ENCODE measurements at regions not wholly inside any gene's neighbourhood (a gene's known extent, or its start where the extent isn't known, plus 50 kb on each side); places are given as distances from the start of the nearest gene placed in this dataset.

DNA sequence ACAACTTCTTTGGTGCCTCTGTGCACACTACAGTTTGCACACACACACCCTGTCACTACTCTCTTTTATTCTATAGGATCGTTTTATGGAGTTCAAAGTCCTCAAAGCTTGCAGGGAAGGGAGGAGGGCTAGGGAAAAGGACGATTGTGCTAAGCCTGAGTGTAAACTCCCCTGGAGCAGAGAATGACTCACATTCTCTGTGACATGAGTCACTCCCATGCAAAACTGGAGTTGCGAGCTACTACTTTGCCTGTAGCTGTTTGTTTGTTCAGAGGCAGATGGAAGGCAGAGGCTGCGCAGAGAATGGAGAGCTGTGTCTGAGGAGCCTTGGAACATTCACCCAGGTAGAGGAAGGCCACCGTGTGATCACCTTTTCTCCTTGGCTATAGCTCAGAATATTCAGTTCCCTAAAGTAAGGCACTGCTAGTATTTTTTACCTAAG lies 80.5 kb upstream of the MBNL2 start:
- ChIA-PET POLR2A (ENCODE audit: low non-redundant PET) (no interaction called here), CTCF (interaction anchor here (0.8 to 1.3 kb wide), 2 partner anchors 25 to 32 kb away, joined by 3 to 4 read pairs; no protein-coding TSS in a partner anchor)
- TF ChIP-seq, protein P1, sequence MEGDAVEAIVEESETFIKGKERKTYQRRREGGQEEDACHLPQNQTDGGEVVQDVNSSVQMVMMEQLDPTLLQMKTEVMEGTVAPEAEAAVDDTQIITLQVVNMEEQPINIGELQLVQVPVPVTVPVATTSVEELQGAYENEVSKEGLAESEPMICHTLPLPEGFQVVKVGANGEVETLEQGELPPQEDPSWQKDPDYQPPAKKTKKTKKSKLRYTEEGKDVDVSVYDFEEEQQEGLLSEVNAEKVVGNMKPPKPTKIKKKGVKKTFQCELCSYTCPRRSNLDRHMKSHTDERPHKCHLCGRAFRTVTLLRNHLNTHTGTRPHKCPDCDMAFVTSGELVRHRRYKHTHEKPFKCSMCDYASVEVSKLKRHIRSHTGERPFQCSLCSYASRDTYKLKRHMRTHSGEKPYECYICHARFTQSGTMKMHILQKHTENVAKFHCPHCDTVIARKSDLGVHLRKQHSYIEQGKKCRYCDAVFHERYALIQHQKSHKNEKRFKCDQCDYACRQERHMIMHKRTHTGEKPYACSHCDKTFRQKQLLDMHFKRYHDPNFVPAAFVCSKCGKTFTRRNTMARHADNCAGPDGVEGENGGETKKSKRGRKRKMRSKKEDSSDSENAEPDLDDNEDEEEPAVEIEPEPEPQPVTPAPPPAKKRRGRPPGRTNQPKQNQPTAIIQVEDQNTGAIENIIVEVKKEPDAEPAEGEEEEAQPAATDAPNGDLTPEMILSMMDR (conservative IDR thresholded peaks at IDR 0.05; ENCODE audit: low read depth) = no peak
- peak; percentile 88 for DNase-seq (ENCODE audit: low spot score)
- H3K27ac ChIP-seq = no peak overlapping the region

DNA sequence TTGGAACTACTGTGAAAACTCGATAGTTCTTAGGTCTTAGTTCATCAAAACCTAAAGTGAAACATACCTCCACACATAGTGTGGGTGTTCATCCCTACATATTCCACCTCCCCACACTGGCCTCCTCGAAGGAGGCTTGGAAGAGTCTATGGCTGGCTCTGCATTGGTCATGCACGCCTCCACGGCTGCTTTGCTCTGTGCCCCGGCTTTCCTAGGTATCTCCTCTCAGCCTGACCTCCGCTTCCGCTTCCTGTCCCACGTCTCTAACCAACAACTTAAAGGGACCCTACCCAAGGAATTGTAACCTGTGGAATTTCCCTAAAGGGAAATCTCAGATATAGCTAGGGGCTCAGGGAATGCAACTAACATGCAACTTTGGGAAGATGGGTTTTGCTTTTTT lies 79.7 kb upstream of the MBNL2 start:
- ChIA-PET POLR2A (ENCODE audit: low non-redundant PET) (no interaction called here), CTCF (interaction anchor here (1.3 kb wide), 1 partner anchor 33 kb away, joined by 4 read pairs; no protein-coding TSS in a partner anchor)
- H3K27ac ChIP-seq = no peak overlapping the region
- TF ChIP-seq, protein P1 (conservative IDR thresholded peaks at IDR 0.05; ENCODE audit: low read depth) = no peak
- DNase-seq (ENCODE audit: low spot score) = no peak

GRCh38 chr13:97145057-97145456 lies 77.1 kb upstream of the MBNL2 start:
- ChIA-PET POLR2A (ENCODE audit: low non-redundant PET) (no interaction called here), CTCF (interaction anchor here (1.4 kb wide), 1 partner anchor 35 kb away, joined by 4 read pairs; no protein-coding TSS in a partner anchor)
- no peak overlapping the region for H3K27ac ChIP-seq
- no peak for DNase-seq (ENCODE audit: low spot score)
- TF ChIP-seq, protein P1 (conservative IDR thresholded peaks at IDR 0.05; ENCODE audit: low read depth) = no peak

- POLR2A ChIA-PET (ENCODE audit: low non-redundant PET) = no interaction called here
- no peak overlapping the region for H3K27ac ChIP-seq
- DNase-seq (ENCODE audit: low spot score) = no peak
- TF ChIP-seq, protein P1 (conservative IDR thresholded peaks at IDR 0.05; ENCODE audit: low read depth) = no peak
- CTCF ChIA-PET = interaction anchor here (0.5 kb wide), 1 partner anchor 214 kb away, joined by 5 read pairs; no protein-coding TSS in a partner anchor
These were observed 73.2 kb upstream of the MBNL2 start for GRCh38 chr13:97148894-97149293.

- TF ChIP-seq, protein P1 (conservative IDR thresholded peaks at IDR 0.05; ENCODE audit: low read depth) = no peak
- ChIA-PET CTCF (no interaction called here), POLR2A (ENCODE audit: low non-redundant PET) (no interaction called here)
- H3K27ac ChIP-seq = no peak overlapping the region
- no peak for DNase-seq (ENCODE audit: low spot score)
These were observed 61.7 kb upstream of the MBNL2 start for GRCh38 chr13:97160421-97160820.

DNA sequence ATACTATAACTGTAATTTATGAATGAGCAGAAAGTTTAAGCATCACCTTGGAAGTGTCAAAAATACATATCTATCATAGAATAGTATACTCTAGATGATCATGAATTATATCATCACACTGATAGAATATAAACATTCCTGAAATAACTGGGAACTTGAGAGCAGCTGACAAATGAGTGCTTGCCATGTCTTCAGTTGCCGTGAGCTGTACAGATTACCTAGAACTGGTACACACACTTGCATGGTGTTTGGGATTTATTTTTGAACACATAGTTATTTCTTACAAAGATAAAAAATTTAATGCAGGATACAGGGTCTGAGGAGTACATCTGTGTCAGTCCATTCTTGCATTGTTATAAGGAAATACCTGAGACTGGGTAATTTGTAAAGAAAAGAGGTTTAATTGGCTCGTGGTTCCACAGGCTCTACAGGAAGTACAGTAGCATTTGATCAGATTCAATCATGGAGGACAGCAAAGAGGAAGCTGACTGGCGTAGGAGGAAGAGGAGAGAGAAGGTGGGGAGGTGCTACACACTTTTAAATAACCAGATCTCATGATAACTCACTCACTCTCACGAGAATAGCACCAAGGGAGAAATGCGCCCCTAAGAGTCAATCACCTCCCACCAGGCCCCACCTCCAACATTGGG lies 60.4 kb upstream of the MBNL2 start:
- TF ChIP-seq, protein P1 (conservative IDR thresholded peaks at IDR 0.05; ENCODE audit: low read depth) = no peak
- POLR2A ChIA-PET (ENCODE audit: low non-redundant PET) = no interaction called here

More for the DNA sequence above, 60.4 kb upstream of the MBNL2 start:
- no peak overlapping the region for H3K27ac ChIP-seq
- CTCF ChIA-PET = no interaction called here
- DNase-seq (ENCODE audit: low spot score) = no peak

Measured in RWPE1 (cell line).